ENCODE measurements at regions not wholly inside any gene's neighbourhood (a gene's known extent, or its start where the extent isn't known, plus 50 kb on each side); places are given as distances from the start of the nearest gene placed in this dataset.

GRCh38 chr5:99116526-99116925, 187.7 kb upstream of the CHD1 start:
- TF ChIP-seq CTCF (IDR thresholded peaks at IDR 0.05), result no peak
- TF ChIP-seq POLR2A (IDR thresholded peaks at IDR 0.05), result no peak
- TF ChIP-seq POLR2AphosphoS5 (IDR thresholded peaks at IDR 0.05), result no peak
- TF ChIP-seq EP300 (IDR thresholded peaks at IDR 0.05), result no peak
